22Rv1 (cell line): ENCODE measurements at regions not wholly inside any gene's neighbourhood (a gene's known extent, or its start where the extent isn't known, plus 50 kb on each side); places are given as distances from the start of the nearest gene placed in this dataset.

Source experiments
- H3K27ac ChIP-seq: fragments of 450-650 bp; 2 replicates; pipeline ENCODE4 v1.5.1; 2017
- CTCF ChIP-seq: fragments of 450-650 bp; IDR thresholded peaks from 2 replicates; pipeline ENCODE4 v1.5.1; 2017; ENCODE audit warnings: mild to moderate bottlenecking
- ZFX ChIP-seq: fragments of 450-650 bp; IDR thresholded peaks from 2 replicates; pipeline ENCODE4 v1.6.1; 2017; ENCODE audit warnings: antibody characterized with exemption, borderline replicate concordance

GRCh38 chr13:81320516-81320915 is 979.6 kb upstream of the SPRY2 start:
- no peak for TF ChIP-seq CTCF
- no peak for TF ChIP-seq ZFX
- no peak overlapping the region for H3K27ac ChIP-seq

- TF ChIP-seq CTCF (no peak), ZFX (no peak)
- H3K27ac ChIP-seq, result no peak overlapping the region
These were observed 978.4 kb upstream of the SPRY2 start for GRCh38 chr13:81319351-81319750.

- H3K27ac ChIP-seq, result no peak overlapping the region
- TF ChIP-seq ZFX (no peak), CTCF (no peak)
These were observed 977.5 kb upstream of the SPRY2 start for GRCh38 chr13:81318231-81319019.

GRCh38 chr13:81314461-81314860 is 973.5 kb upstream of the SPRY2 start:
- no peak for TF ChIP-seq CTCF
- no peak for TF ChIP-seq ZFX
- H3K27ac ChIP-seq, result no peak overlapping the region

- no peak overlapping the region for H3K27ac ChIP-seq
- TF ChIP-seq CTCF (no peak), ZFX (no peak)
These were observed 965.0 kb upstream of the SPRY2 start for GRCh38 chr13:81305928-81306327.

- H3K27ac ChIP-seq, result no peak overlapping the region
- no peak for TF ChIP-seq ZFX
- no peak for TF ChIP-seq CTCF
These were observed 963.3 kb upstream of the SPRY2 start for GRCh38 chr13:81304121-81304659.

- no peak overlapping the region for H3K27ac ChIP-seq
- TF ChIP-seq ZFX (no peak), CTCF (no peak)
These were observed 961.8 kb upstream of the SPRY2 start for GRCh38 chr13:81302677-81303076.
